Ishikawa (cell line): ENCODE measurements at regions not wholly inside any gene's neighbourhood (a gene's known extent, or its start where the extent isn't known, plus 50 kb on each side); places are given as distances from the start of the nearest gene placed in this dataset.

Experiments used
- CEBPB ChIP-seq: IDR thresholded peaks from 2 replicates; pipeline ENCODE4 v1.6.1; 2012
- EGR1 ChIP-seq: IDR thresholded peaks from 2 replicates; pipeline ENCODE4 v1.6.1; 2012
- EP300 ChIP-seq: IDR thresholded peaks from 2 replicates; pipeline ENCODE4 v1.6.1; 2012; ENCODE audit warnings: borderline replicate concordance
- FOXM1 ChIP-seq: IDR thresholded peaks from 2 replicates; pipeline ENCODE4 v1.6.1; 2012; ENCODE audit warnings: low read depth, borderline replicate concordance
- MAX ChIP-seq: IDR thresholded peaks from 2 replicates; pipeline ENCODE4 v1.6.1; 2012
- NFIC ChIP-seq: IDR thresholded peaks from 2 replicates; pipeline ENCODE4 v1.6.1; 2012
- RAD21 ChIP-seq: IDR thresholded peaks from 2 replicates; pipeline ENCODE4 v1.6.1; 2012; ENCODE audit warnings: low read depth
- REST ChIP-seq: IDR thresholded peaks from 2 replicates; pipeline ENCODE4 v1.6.1; 2012; ENCODE audit warnings: low read depth, mild to moderate bottlenecking
- TAF1 ChIP-seq: IDR thresholded peaks from 2 replicates; pipeline ENCODE4 v1.6.1; 2012; ENCODE audit warnings: low read depth, mild to moderate bottlenecking
- TCF12 ChIP-seq: IDR thresholded peaks from 2 replicates; pipeline ENCODE4 v1.6.1; 2012; ENCODE audit warnings: low read depth
- USF1 ChIP-seq: IDR thresholded peaks from 2 replicates; pipeline ENCODE4 v1.6.1; 2012
- YY1 ChIP-seq: IDR thresholded peaks from 2 replicates; pipeline ENCODE4 v1.6.1; 2012; ENCODE audit warnings: low read depth
- ZBTB7A ChIP-seq: IDR thresholded peaks from 2 replicates; pipeline ENCODE4 v1.6.1; 2012; ENCODE audit warnings: low read depth

- TF ChIP-seq TAF1 (no peak), TCF12 (no peak), RAD21 (no peak), MAX (no peak), REST (no peak), EGR1 (no peak), EP300 (no peak), ZBTB7A (no peak), USF1 (no peak), NFIC (no peak), FOXM1 (no peak), CEBPB (no peak), YY1 (no peak)
Observed at GRCh38 chr4:57854748-57855147, 744.6 kb upstream of the IGFBP7 start.
